Stimulated activated CD4-positive, alpha-beta T cell treated with anti-CD3 and anti-CD28 coated beads, TNF-alpha, amount 100 ng/mL, for 24 hours (primary cell): ENCODE measurements at regions not wholly inside any gene's neighbourhood (a gene's known extent, or its start where the extent isn't known, plus 50 kb on each side); places are given as distances from the start of the nearest gene placed in this dataset.

ENCODE experiments used
- DNase-seq, 3 experiments: peaks; one replicate each; pipeline ENCODE4 v3.0.0-alpha.2; 2020; ENCODE audit warnings: low read depth in 3 of 3

GRCh38 chr21:43332861-43333297, 94.1 kb downstream of the SIK1 start:
- DNase-seq = no peak

DNA sequence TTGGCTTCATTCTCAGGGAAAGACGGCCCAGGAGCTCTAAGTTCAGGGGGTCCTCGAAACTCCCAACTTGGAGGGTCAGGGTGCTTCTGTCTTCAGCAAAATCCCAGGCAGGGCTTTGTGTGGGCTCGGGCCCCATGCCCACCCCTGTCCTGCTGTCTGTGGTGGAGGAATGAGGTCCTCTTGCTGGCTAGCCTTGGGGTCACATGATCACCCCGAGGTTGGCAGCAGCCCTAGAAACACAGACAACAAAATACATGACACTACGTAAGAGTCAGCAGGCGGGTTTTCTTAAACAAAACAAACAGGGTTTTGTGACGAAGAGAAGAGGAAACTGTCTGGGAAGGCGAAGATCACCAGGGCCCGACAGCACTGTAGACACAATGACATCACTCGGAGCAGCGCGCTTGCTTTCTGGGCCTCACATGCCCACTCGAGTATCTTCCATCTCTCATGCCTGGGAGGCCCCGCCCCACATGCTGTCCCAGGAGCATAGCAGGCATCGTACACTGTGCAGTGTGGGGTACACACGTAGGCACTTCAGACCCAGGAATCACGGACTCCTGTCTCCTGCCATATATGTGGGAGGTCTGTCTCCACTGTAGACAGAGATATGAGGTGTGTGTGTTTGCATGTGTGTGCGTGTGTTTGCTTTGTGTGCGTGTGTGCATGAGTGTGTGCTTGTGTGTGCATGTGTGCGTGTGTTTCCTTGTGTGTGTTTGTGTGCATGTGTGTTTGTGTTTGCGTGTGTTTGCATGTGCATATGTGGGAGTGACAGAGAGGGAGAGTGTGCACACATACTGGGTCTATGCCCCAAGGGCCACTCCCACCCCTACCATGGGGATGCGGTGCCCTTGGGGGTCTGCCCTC, 94.7 kb downstream of the SIK1 start:
- no peak for DNase-seq

- DNase-seq = no peak
These were observed 95.6 kb downstream of the SIK1 start for GRCh38 chr21:43331111-43331961.

GRCh38 chr21:43330306-43330881, 96.5 kb downstream of the SIK1 start:
- DNase-seq = no peak

DNA sequence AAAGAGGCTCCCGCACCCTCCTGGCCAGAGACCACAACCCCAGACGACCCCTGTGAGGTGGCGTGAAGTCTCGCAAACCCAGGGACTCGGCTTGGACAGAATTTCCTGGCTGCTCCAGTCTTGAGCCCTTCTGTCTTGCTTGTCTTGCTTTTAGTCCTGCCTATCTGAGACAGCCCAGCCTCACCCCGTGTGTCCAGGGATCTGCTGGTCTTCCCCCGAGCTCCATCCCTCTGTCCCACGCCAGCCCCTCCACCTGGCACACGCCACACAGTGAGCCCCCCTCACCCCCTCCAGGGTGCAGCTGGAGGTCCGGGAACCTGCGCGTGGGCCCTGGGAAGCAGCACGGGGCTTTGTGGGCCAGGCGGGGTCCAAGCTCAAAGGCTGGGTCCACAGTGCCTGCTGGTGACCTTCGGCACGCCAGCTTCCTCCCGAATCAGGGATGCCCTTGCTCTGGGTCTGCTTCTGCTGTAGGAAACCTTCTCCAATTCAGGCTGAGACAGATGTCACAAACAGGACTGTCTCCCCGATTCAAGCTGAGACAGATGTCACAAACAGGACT, 97.1 kb downstream of the SIK1 start:
- no peak for DNase-seq

DNA sequence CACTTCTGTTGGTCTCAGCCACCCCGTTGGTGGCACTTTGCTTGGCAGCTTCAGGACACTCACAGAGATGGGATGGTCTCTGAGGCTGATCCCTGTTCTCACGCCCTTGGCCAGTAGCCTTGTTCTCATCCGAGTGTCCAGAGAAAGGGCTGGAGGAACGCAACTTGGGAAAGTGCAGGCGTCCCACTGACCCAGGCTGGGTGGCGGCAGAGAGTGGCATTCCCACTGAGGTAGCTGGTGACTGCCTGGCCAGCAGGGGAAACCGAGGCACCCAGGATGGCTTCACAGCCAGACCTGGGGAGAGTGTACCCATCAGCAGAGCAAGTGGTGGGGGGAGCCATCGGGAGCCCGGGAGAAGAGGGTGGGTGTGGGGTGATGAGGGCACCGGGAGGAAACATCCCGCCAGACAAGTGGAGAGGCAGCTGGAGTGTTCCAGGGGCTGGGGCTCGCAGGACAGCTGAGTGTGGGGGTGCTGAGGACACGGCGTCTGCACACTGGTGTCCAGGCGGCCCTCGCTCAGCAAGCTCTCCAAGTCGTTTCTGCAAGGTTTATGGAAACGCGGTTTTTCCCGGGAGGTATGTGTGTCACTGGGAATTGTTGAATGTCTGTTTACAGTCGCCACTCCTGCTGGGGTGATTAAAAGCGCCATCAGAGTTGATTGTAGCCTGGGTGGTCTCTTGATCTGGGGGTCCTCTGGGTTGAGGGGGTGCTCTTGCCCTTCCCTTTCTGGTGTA, 97.8 kb downstream of the SIK1 start:
- DNase-seq = no peak

DNA sequence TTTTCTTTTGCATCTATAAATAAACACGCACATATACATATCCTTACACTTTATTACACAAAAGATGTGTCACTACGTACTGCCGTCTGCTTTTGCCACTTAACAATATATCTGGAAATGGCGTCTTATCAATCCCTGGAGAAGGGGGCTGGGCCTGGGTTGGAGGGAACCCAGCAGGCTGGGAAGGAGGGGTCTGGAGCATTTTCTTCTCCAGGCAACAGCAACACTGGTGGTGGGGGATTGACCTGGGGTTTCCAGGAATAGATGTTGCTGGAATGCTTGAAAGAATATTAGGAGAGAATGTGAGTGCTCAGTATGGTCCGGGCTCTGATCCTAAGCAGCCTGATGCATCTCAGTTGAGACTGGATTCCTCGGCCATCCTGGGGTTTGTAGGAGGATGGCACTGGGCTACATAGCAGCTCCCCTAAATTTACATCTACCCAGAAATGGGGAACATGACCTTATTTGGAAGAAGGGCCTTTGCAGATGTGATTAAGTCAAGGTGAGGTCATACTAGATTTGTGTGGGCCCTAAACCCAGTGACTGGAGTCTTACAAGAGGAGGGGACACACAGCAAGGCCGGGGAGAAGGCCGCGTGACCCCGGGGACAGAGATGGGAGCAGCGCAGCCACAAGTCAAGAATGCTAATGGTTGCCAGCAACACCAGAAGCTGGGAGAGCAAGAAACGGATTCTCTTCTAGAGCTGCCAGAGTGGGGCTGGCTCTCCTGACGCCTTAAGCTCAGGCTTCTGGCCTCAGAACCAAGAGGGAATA, 98.6 kb downstream of the SIK1 start:
- no peak for DNase-seq

DNA sequence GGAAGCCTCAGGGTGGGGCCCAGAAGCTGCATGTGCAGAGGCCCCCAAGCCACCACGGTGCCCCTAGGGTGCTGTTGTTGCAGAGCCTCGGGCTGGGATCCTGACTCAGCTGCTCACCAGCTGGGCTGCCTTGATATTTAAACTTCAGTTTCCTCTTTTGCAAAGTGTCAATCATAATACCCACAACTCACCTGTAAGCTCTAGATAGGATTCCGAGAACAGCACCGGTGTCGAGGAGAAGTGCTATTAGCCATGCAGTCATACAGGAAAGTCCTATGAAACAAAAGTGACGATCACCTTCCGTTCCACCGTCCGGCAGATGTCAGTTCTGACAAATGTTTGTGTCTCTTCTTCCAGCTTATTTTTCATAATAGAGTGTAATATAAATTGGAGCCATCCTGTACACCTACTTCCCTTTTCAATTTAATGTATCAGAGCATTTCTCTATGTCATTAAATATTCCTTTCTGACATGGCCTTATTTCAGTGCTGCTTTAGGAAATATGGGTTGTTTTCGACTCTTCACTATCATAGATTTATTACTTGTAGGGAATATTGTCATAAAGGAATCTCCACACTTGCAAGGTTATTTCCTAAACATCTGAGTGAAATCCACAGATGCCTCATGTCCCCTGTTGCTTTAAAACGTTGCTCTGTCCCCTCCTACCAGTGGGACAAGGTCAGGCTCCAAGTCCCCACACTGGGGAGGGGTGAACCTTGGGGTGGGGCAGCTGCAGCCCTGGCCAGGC, 100.8 kb downstream of the SIK1 start:
- DNase-seq = no peak

DNA sequence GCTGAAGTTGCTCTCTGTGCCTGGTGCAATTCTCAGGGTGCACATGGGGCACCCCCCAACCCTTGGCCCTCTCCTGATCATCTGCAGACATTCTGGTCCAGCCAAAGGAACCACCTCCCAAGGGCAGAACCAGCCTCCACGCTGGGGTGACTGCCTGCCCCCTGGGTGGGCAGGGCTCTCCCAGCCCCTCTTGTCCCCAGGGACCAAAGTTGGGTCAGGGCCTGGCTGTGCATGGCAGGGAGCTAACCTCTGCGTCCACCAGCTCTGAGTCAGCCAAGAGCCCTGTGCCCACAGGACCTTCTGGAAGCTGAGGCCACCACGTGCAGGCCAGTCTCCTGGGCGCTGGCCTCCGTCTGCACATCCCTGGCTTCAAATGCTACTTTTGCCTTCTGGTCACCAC, 101.9 kb downstream of the SIK1 start:
- DNase-seq = no peak

DNA sequence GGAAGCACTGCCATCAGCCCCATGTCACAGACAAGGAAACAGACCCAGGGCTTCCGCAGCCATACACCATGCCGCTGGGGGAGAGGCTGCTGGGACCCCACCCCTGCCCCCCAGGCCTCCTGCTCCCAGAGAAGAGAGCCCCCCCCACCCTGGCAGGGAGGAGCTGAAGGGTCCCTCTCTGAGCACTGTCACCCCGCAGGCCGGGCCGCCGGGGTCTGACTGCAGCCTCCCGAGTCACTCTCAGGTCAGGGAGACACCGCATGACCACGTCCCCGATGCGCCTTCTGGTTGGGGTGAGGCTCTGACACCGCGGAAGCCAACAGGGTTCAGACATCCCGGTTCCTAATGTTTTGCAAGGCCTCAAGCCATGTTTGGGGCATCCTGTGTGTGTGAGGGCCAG, 102.3 kb downstream of the SIK1 start:
- no peak for DNase-seq

DNA sequence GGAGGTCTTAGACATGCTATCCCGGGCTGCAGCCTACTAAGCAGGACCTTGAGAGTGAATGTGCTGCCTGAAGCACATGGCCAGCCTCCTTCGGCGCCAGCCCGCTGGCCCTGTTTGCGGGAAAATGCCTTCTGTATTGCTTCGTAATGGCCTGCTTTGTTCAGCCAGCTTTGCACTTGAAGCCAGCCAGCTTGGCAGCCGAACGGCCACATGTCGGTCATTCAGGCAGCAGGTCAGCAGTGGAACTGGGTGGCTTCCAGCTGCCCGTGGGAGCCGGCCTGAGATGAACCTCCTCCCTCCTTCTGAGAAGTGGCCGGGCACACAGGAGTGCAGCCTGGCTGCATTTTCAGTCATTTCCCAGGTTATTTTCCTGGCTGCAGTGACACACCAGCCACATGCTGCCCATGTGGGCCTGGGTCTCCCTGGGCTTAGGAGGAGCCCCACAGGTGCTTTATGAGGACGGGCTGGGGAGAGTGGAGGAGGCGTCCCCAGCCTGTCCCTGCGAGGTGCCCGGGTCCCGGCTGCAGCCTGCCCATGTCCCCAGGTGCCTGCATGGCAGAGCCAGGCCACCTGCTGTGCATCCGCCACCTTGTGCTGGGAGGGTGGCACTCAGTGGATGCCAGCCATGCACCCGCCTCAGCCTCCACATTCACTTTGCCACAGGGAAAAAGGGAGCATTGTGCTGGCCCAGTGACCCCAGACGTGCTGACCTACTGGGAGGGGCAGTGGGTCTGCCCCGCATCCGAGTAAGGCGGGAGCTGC, 103.5 kb downstream of the SIK1 start:
- no peak for DNase-seq

DNA sequence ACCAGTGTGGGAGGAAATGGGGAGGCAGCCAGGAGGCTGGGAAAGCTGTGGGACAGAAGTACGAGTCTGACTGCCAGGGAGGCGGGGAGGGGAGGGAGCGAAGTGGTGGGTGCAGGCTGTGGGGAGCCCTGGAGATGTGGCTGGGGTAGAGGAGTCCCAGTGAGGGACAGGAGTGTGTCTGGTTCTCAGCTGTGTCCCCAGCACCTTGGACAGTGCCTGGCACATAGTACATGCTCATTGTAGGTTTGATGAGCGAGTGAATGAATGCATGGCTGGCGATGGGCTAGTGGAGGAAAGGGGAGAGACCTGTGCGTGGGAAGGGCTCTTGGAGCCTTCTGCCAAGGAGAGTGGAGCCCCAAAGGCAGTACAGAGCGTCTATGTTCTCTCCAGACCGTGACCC, 104.1 kb downstream of the SIK1 start:
- no peak for DNase-seq

DNA sequence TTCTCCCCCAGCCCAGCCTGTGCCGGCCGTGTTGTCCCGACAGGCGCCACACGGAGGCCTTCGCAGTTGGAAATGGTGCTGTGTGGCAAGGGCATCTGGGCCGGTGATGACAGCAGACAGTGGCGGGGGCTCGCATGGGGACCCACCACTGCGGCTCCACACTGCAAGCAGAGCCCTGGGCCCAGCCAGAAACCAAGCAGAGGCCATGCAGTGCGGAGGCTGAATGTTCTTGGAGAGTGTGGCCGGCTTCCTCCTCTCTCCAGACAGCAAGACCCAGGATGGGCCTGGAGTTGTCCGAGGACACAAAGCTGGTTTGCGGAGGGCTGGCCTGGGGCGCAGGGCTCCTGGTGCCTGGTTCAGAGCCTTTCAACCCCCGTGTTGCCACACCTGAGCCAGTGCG, 104.6 kb downstream of the SIK1 start:
- no peak for DNase-seq

- DNase-seq = no peak
These were observed 105.3 kb downstream of the SIK1 start for GRCh38 chr21:43321611-43322010.

DNA sequence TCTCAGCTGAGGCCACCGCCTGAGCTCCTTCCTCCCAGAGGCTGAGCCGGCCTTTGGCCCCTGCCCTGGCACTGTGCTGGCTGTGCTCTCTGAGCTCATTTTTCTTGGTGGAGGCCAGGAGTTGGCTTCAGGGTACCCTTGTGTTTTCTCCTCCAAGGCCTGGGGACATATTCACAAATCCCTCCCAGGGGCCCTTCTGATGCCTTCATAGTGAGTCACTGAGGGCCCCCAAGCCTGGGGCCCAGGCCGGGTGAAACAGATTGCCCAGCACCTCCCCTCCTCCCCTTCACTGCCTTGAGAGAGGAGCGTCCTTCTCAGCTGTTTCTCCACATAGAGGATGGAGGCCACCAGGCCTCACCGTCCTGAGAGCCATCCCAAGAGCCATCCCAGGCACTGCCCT, 105.8 kb downstream of the SIK1 start:
- no peak for DNase-seq

DNA sequence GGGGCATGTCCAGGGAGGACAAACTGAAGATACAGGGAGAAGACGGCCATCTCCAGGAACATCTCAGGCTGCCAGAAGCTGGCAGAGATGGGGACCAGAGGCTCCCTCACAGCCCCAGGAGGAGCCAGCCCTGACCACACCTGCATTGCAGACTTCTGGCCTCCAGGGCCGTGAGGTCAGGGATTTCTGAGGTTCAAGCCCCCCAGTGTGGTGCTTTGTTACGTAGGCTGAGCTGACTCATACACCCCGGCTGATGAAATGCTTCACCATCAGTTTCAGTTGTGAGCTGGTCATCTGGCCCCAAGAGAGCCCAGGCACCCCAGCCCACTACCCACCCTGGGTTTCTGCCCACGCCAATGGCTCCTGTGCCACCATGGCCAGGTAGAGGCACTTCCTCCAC, 106.4 kb downstream of the SIK1 start:
- no peak for DNase-seq

- no peak for DNase-seq
These were observed 107.8 kb downstream of the SIK1 start for GRCh38 chr21:43318841-43319781.

- no peak for DNase-seq
These were observed 108.6 kb downstream of the SIK1 start for GRCh38 chr21:43318368-43318767.
